A549 (cell line): ENCODE measurements at regions not wholly inside any gene's neighbourhood (a gene's known extent, or its start where the extent isn't known, plus 50 kb on each side); places are given as distances from the start of the nearest gene placed in this dataset.

Experiments
- JUN ChIP-seq, 2 experiments: fragments of >200 bp; sonication (Bioruptor Twin); formaldehyde crosslinking; IDR thresholded peaks; 2 replicates in 1 of 2; 3 replicates in 1 of 2; pipeline ENCODE4 v1.6.1; 2016 to 2017
- TF ChIP-seq, protein P1 (sequence below): fragments of >200 bp; sonication (Bioruptor Twin); formaldehyde crosslinking; IDR thresholded peaks from 3 replicates; pipeline ENCODE4 v1.5.1; 2016

- TF ChIP-seq, protein P1, sequence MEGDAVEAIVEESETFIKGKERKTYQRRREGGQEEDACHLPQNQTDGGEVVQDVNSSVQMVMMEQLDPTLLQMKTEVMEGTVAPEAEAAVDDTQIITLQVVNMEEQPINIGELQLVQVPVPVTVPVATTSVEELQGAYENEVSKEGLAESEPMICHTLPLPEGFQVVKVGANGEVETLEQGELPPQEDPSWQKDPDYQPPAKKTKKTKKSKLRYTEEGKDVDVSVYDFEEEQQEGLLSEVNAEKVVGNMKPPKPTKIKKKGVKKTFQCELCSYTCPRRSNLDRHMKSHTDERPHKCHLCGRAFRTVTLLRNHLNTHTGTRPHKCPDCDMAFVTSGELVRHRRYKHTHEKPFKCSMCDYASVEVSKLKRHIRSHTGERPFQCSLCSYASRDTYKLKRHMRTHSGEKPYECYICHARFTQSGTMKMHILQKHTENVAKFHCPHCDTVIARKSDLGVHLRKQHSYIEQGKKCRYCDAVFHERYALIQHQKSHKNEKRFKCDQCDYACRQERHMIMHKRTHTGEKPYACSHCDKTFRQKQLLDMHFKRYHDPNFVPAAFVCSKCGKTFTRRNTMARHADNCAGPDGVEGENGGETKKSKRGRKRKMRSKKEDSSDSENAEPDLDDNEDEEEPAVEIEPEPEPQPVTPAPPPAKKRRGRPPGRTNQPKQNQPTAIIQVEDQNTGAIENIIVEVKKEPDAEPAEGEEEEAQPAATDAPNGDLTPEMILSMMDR, result no peak
- no peak for TF ChIP-seq JUN (IDR thresholded peaks at IDR 0.05)
Measured at GRCh38 chr15:62631076-62631724, 411.3 kb upstream of the TPM1 start.
